DOHH2 (cell line): ENCODE measurements at regions not wholly inside any gene's neighbourhood (a gene's known extent, or its start where the extent isn't known, plus 50 kb on each side); places are given as distances from the start of the nearest gene placed in this dataset.

Experiments
- EZH2phosphoT487 ChIP-seq: fragments of 200-600 bp; sonication (generic); IDR thresholded peaks from 2 replicates; pipeline ENCODE4 v1.6.1; 2017; ENCODE audit warnings: borderline replicate concordance, mild to moderate bottlenecking, antibody characterized with exemption, low read length, moderate library complexity, mixed read lengths
- TF ChIP-seq, protein P1 (sequence below): fragments of 200-600 bp; sonication (generic); IDR thresholded peaks from one replicate; pipeline ENCODE4 v1.5.1; 2014; ENCODE audit warnings: antibody characterized with exemption, mild to moderate bottlenecking, low read depth, low read length; ENCODE audit not compliant: poor library complexity, severe bottlenecking

DNA sequence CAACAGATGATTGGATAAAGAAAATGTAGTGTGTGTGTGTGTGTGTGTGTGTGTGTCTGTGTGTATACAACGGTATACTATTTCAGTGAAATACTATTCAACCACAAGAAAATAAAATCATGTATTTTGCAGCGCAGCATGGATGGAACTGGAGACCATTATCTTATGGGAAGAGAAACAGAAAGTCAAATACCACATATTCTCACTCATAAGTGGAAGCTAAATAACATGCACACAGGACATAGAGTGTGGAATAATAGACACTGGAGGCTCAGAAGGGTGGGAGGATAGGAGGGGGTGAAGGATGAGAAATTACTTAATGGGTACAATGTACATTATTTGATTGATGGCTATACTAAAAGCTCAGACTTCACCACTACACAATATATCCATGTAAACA, 609.1 kb upstream of the SLC39A10 start:
- TF ChIP-seq, protein P1, sequence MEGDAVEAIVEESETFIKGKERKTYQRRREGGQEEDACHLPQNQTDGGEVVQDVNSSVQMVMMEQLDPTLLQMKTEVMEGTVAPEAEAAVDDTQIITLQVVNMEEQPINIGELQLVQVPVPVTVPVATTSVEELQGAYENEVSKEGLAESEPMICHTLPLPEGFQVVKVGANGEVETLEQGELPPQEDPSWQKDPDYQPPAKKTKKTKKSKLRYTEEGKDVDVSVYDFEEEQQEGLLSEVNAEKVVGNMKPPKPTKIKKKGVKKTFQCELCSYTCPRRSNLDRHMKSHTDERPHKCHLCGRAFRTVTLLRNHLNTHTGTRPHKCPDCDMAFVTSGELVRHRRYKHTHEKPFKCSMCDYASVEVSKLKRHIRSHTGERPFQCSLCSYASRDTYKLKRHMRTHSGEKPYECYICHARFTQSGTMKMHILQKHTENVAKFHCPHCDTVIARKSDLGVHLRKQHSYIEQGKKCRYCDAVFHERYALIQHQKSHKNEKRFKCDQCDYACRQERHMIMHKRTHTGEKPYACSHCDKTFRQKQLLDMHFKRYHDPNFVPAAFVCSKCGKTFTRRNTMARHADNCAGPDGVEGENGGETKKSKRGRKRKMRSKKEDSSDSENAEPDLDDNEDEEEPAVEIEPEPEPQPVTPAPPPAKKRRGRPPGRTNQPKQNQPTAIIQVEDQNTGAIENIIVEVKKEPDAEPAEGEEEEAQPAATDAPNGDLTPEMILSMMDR = no peak
- TF ChIP-seq EZH2phosphoT487 = no peak
